ENCODE measurements at regions not wholly inside any gene's neighbourhood (a gene's known extent, or its start where the extent isn't known, plus 50 kb on each side); places are given as distances from the start of the nearest gene placed in this dataset.

GRCh38 chr6:225121-225721 lies 67.1 kb upstream of the DUSP22 start:
- no peaks in the 10 kb centered on the region for H3K4me1 ChIP-seq
- no peaks in the 10 kb centered on the region for H3K9me3 Mint-ChIP-seq (ENCODE audit: unreplicated experiment)
- no peaks in the 10 kb centered on the region for H3K36me3 ChIP-seq (ENCODE audit: control insufficient read depth, insufficient read depth, low read length)
- no peaks in the 10 kb centered on the region; the same call in 1 of the 2 replicates for H3K27me3 ChIP-seq (replicated peaks; ENCODE audit: control insufficient read depth, insufficient read depth, low read length)
- no peak for DNase-seq
- no peak overlapping the region for H3K4me3 Mint-ChIP-seq (ENCODE audit: unreplicated experiment)
- ChIA-PET CTCF (no interaction called here), POLR2A (no interaction called here)
- H3K27me3 Mint-ChIP-seq (ENCODE audit: insufficient read depth, unreplicated experiment) = no peaks in the 10 kb centered on the region
- H3K4me3 ChIP-seq (ENCODE audit: low read depth, low read length) = no peak overlapping the region
- BruUV-seq (replicated peaks) = no TSS peak
- no peaks in the 10 kb centered on the region for H3K36me3 Mint-ChIP-seq (ENCODE audit: insufficient read depth, unreplicated experiment)
- H3K27ac Mint-ChIP-seq (ENCODE audit: unreplicated experiment) = no peak overlapping the region
- no peaks in the 10 kb centered on the region for H3K9me3 ChIP-seq
- intact Hi-C loops (cut with micrococcal nuclease; ENCODE audit: unreplicated experiment) = no loop called here
- TF ChIP-seq, protein P1, sequence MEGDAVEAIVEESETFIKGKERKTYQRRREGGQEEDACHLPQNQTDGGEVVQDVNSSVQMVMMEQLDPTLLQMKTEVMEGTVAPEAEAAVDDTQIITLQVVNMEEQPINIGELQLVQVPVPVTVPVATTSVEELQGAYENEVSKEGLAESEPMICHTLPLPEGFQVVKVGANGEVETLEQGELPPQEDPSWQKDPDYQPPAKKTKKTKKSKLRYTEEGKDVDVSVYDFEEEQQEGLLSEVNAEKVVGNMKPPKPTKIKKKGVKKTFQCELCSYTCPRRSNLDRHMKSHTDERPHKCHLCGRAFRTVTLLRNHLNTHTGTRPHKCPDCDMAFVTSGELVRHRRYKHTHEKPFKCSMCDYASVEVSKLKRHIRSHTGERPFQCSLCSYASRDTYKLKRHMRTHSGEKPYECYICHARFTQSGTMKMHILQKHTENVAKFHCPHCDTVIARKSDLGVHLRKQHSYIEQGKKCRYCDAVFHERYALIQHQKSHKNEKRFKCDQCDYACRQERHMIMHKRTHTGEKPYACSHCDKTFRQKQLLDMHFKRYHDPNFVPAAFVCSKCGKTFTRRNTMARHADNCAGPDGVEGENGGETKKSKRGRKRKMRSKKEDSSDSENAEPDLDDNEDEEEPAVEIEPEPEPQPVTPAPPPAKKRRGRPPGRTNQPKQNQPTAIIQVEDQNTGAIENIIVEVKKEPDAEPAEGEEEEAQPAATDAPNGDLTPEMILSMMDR (IDR thresholded peaks at IDR 0.05; ENCODE audit: insufficient read depth in 1 of 2, low read depth in 1 of 2, low read length in 1 of 2, severe bottlenecking in 1 of 2, unreplicated experiment in 1 of 2) = no peak
- H3K4me1 Mint-ChIP-seq (ENCODE audit: low read depth, unreplicated experiment) = no peaks in the 10 kb centered on the region

GRCh38 chr6:225907-226306 lies 66.4 kb upstream of the DUSP22 start:
- no peak overlapping the region for H3K4me3 Mint-ChIP-seq (ENCODE audit: unreplicated experiment)
- H3K36me3 Mint-ChIP-seq (ENCODE audit: insufficient read depth, unreplicated experiment) = no peaks in the 10 kb centered on the region
- H3K27ac Mint-ChIP-seq (ENCODE audit: unreplicated experiment) = no peak overlapping the region
- Histone ChIP-seq H3K36me3 (ENCODE audit: control insufficient read depth, insufficient read depth, low read length) (no peaks in the 10 kb centered on the region), H3K9me3 (no peaks in the 10 kb centered on the region), H3K27me3 (replicated peaks; ENCODE audit: control insufficient read depth, insufficient read depth, low read length) (no peaks in the 10 kb centered on the region; the same call in 1 of the 2 replicates), H3K4me3 (ENCODE audit: low read depth, low read length) (no peak overlapping the region), H3K4me1 (no peaks in the 10 kb centered on the region)
- no peaks in the 10 kb centered on the region for H3K9me3 Mint-ChIP-seq (ENCODE audit: unreplicated experiment)
- H3K4me1 Mint-ChIP-seq (ENCODE audit: low read depth, unreplicated experiment) = no peaks in the 10 kb centered on the region
- BruUV-seq (replicated peaks) = no TSS peak
- intact Hi-C loops (cut with micrococcal nuclease; ENCODE audit: unreplicated experiment) = no loop called here
- no peak for DNase-seq
- ChIA-PET POLR2A (no interaction called here), CTCF (interaction anchor here (0.7 kb wide), 1 partner anchor 14 kb away, joined by 3 read pairs; no protein-coding TSS in a partner anchor)
- TF ChIP-seq, protein P1 (IDR thresholded peaks at IDR 0.05; ENCODE audit: insufficient read depth in 1 of 2, low read depth in 1 of 2, low read length in 1 of 2, severe bottlenecking in 1 of 2, unreplicated experiment in 1 of 2) = no peak
- H3K27me3 Mint-ChIP-seq (ENCODE audit: insufficient read depth, unreplicated experiment) = no peaks in the 10 kb centered on the region

- no peak for DNase-seq
- TF ChIP-seq, protein P1 (IDR thresholded peaks at IDR 0.05; ENCODE audit: insufficient read depth in 1 of 2, low read depth in 1 of 2, low read length in 1 of 2, severe bottlenecking in 1 of 2, unreplicated experiment in 1 of 2) = no peak
- Histone ChIP-seq H3K4me1 (no peaks in the 10 kb centered on the region), H3K36me3 (ENCODE audit: control insufficient read depth, insufficient read depth, low read length) (no peaks in the 10 kb centered on the region), H3K4me3 (ENCODE audit: low read depth, low read length) (no peak overlapping the region), H3K9me3 (no peaks in the 10 kb centered on the region), H3K27me3 (replicated peaks; ENCODE audit: control insufficient read depth, insufficient read depth, low read length) (no peaks in the 10 kb centered on the region; the same call in 1 of the 2 replicates)
- Mint-ChIP-seq H3K36me3 (ENCODE audit: insufficient read depth, unreplicated experiment) (no peaks in the 10 kb centered on the region), H3K4me1 (ENCODE audit: low read depth, unreplicated experiment) (no peaks in the 10 kb centered on the region), H3K27ac (ENCODE audit: unreplicated experiment) (no peak overlapping the region), H3K9me3 (ENCODE audit: unreplicated experiment) (no peaks in the 10 kb centered on the region), H3K4me3 (ENCODE audit: unreplicated experiment) (no peak overlapping the region), H3K27me3 (ENCODE audit: insufficient read depth, unreplicated experiment) (no peaks in the 10 kb centered on the region)
- ChIA-PET POLR2A (no interaction called here), CTCF (interaction anchor here (0.7 kb wide), 1 partner anchor 14 kb away, joined by 3 read pairs; no protein-coding TSS in a partner anchor)
- no TSS peak for BruUV-seq (replicated peaks)
- intact Hi-C loops (cut with micrococcal nuclease; ENCODE audit: unreplicated experiment) = no loop called here
Observed at GRCh38 chr6:226516-227073, 65.7 kb upstream of the DUSP22 start.
